CD4-positive, alpha-beta T cell (primary cell): ENCODE measurements at regions not wholly inside any gene's neighbourhood (a gene's known extent, or its start where the extent isn't known, plus 50 kb on each side); places are given as distances from the start of the nearest gene placed in this dataset.

Experiments
- ATAC-seq: fragments of 200-7000 bp; cut with Tn5 transposase; one replicate; pipeline ENCODE4 v1.10.0; 2022; ENCODE audit warnings: mild to moderate bottlenecking; ENCODE audit not compliant: poor library complexity
- CTCF ChIA-PET: fragments of 350-600 bp; sonication (Branson Sonifier 250); formaldehyde crosslinking; loops from one replicate; lab custom pipeline; 2021; ENCODE audit warnings: antibody characterized with exemption, inconsistent platforms; lab: Charles Lee
- POLR2A ChIA-PET: fragments of 350-600 bp; sonication (Branson Sonifier 250); formaldehyde crosslinking; loops from one replicate; lab custom pipeline; 2021; ENCODE audit warnings: antibody characterized with exemption, inconsistent platforms; lab: Charles Lee
- DNase-seq, 14 experiments: peaks; one replicate each; pipeline ENCODE4 v3.0.0-alpha.2; 2013 to 2020; ENCODE audit warnings: mixed read lengths in 2 of 14
- H3K27ac ChIP-seq, 2 donors: one replicate each; pipeline versions ENCODE4 v1.5.1 to v1.7.0; 2013; ENCODE audit warnings: low read length in 2 of 2, low read depth in 1 of 2, mild to moderate bottlenecking in 1 of 2
- H3K27me3 ChIP-seq, 2 experiments: 1 replicate in 1 of 2; 2 replicates in 1 of 2; pipeline versions ENCODE4 v1.6.1 to v1.7.0; 2013; ENCODE audit warnings: low read length in 2 of 2, control low read depth in 1 of 2, mild to moderate bottlenecking in 1 of 2, moderate library complexity in 1 of 2; ENCODE audit not compliant: insufficient read depth in 2 of 2, control insufficient read depth in 1 of 2
- H3K36me3 ChIP-seq: one replicate; pipeline ENCODE4 v1.6.1; 2013; ENCODE audit warnings: low read length, control low read depth; ENCODE audit not compliant: insufficient read depth
- H3K4me1 ChIP-seq: one replicate; pipeline ENCODE4 v1.6.1; 2013; ENCODE audit warnings: low read length, control low read depth; ENCODE audit not compliant: insufficient read depth
- H3K4me3 ChIP-seq: one replicate; pipeline ENCODE4 v1.5.1; 2013; ENCODE audit warnings: mild to moderate bottlenecking, low read length, moderate library complexity
- H3K9me3 ChIP-seq, 2 experiments: 1 replicate in 1 of 2; 2 replicates in 1 of 2; pipeline versions ENCODE4 v1.6.1 to v1.7.0; 2013; ENCODE audit warnings: low read length in 2 of 2, mild to moderate bottlenecking in 2 of 2, control low read depth in 1 of 2, moderate library complexity in 1 of 2; ENCODE audit not compliant: control insufficient read depth in 1 of 2, insufficient read depth in 1 of 2
- H3K27ac Mint-ChIP-seq: one replicate; pipeline ENCODE4 v1.8.0; 2020; ENCODE audit warnings: mixed read lengths
- H3K27me3 Mint-ChIP-seq: one replicate; pipeline ENCODE4 v1.8.0; 2021; ENCODE audit warnings: mixed read lengths
- H3K36me3 Mint-ChIP-seq: one replicate; pipeline ENCODE4 v1.8.0; 2021; ENCODE audit warnings: low read depth, mixed read lengths
- H3K4me1 Mint-ChIP-seq: one replicate; pipeline ENCODE4 v1.8.0; 2021; ENCODE audit warnings: low read depth, mixed read lengths
- H3K4me3 Mint-ChIP-seq: one replicate; pipeline ENCODE4 v1.8.0; 2020; ENCODE audit warnings: mild to moderate bottlenecking, mixed read lengths
- H3K9me3 Mint-ChIP-seq: one replicate; pipeline ENCODE4 v1.8.0; 2020; ENCODE audit warnings: mixed read lengths
- CTCF ChIP-seq: fragments of 200-600 bp; IDR thresholded peaks from one replicate; pipeline ENCODE4 v1.8.0; 2022; ENCODE audit warnings: antibody characterized with exemption, mild to moderate bottlenecking
- intact Hi-C, 2 experiments: fragments of 100-400 bp; cut with DNase I in 1 of 2; cut with micrococcal nuclease in 1 of 2; formaldehyde crosslinking; loops; one replicate each; pipeline versions ENCODE4 v1.15.1 to v1.9.0; 2023 to 2025; cut with DNase I, micrococcal nuclease

GRCh38 chr16:13503960-13504635 lies 415.9 kb upstream of the ERCC4 start:
- Mint-ChIP-seq H3K4me3 (no peak overlapping the region), H3K4me1 (no peaks in the 10 kb centered on the region), H3K36me3 (no peaks in the 10 kb centered on the region), H3K9me3 (peaks cover 5% of the 10 kb centered on the region), H3K27ac (no peak overlapping the region), H3K27me3 (no peaks in the 10 kb centered on the region)
- TF ChIP-seq CTCF = no peak
- ATAC-seq = no peak
- ChIA-PET CTCF (no interaction called here), POLR2A (no interaction called here)
- no peak overlapping the region for H3K4me3 ChIP-seq
- H3K27ac ChIP-seq = no peak overlapping the region
- H3K9me3 ChIP-seq = no peaks in the 10 kb centered on the region
- no peaks in the 10 kb centered on the region for H3K36me3 ChIP-seq
- no peak for DNase-seq
- no peaks in the 10 kb centered on the region for H3K4me1 ChIP-seq
- intact Hi-C loops = no loop called here
- no peaks in the 10 kb centered on the region for H3K27me3 ChIP-seq

- H3K27me3 Mint-ChIP-seq = no peaks in the 10 kb centered on the region
- Histone ChIP-seq H3K4me3 (no peak overlapping the region), H3K27me3 (peaks cover 0 to 2% of the 10 kb centered on the region in 2 experiments), H3K9me3 (no peaks in the 10 kb centered on the region), H3K27ac (no peak overlapping the region), H3K4me1 (no peaks in the 10 kb centered on the region), H3K36me3 (no peaks in the 10 kb centered on the region)
- no peak for DNase-seq
- H3K27ac Mint-ChIP-seq = no peak overlapping the region
- intact Hi-C loops = no loop called here
- ChIA-PET POLR2A (no interaction called here), CTCF (no interaction called here)
- no peaks in the 10 kb centered on the region for H3K36me3 Mint-ChIP-seq
- TF ChIP-seq CTCF = no peak
- no peak overlapping the region for H3K4me3 Mint-ChIP-seq
- no peaks in the 10 kb centered on the region for H3K4me1 Mint-ChIP-seq
- H3K9me3 Mint-ChIP-seq = peaks cover 5% of the 10 kb centered on the region
- ATAC-seq = no peak
These were observed 412.4 kb upstream of the ERCC4 start for GRCh38 chr16:13507530-13507929.

GRCh38 chr16:13510425-13511151 lies 409.4 kb upstream of the ERCC4 start:
- Histone ChIP-seq H3K36me3 (no peaks in the 10 kb centered on the region), H3K9me3 (no peaks in the 10 kb centered on the region), H3K27me3 (peaks cover 0 to 2% of the 10 kb centered on the region in 2 experiments), H3K27ac (no peak overlapping the region), H3K4me3 (no peak overlapping the region), H3K4me1 (no peaks in the 10 kb centered on the region)
- Mint-ChIP-seq H3K4me1 (no peaks in the 10 kb centered on the region), H3K27ac (no peak overlapping the region), H3K4me3 (no peak overlapping the region), H3K36me3 (no peaks in the 10 kb centered on the region), H3K27me3 (no peaks in the 10 kb centered on the region), H3K9me3 (peaks cover 7% of the 10 kb centered on the region)
- POLR2A ChIA-PET = no interaction called here
- intact Hi-C loops = no loop called here
- no peak for TF ChIP-seq CTCF
- CTCF ChIA-PET = no interaction called here
- no peak for DNase-seq
- no peak for ATAC-seq
